Brain microvascular endothelial cell (primary cell): ENCODE measurements at regions not wholly inside any gene's neighbourhood (a gene's known extent, or its start where the extent isn't known, plus 50 kb on each side); places are given as distances from the start of the nearest gene placed in this dataset.

ENCODE experiments used
- DNase-seq: peaks from one replicate; pipeline ENCODE4 v3.0.0-alpha.2; 2020
- H3K27ac ChIP-seq: fragments of 250-450 bp; sonication (Bioruptor Pico); 2 replicates; pipeline ENCODE4 v1.5.1; 2020; ENCODE audit warnings: mild to moderate bottlenecking, moderate library complexity
- H3K27me3 ChIP-seq: fragments of 250-450 bp; sonication (Bioruptor Pico); replicated peaks from 2 replicates; pipeline ENCODE4 v1.5.1; 2020; ENCODE audit warnings: mild to moderate bottlenecking
- H3K36me3 ChIP-seq: fragments of 250-450 bp; sonication (Bioruptor Pico); replicated peaks from 2 replicates; pipeline ENCODE4 v1.5.1; 2020; ENCODE audit warnings: mild to moderate bottlenecking
- H3K4me3 ChIP-seq: 2 replicates; pipeline ENCODE4 v1.5.1; 2011; ENCODE audit warnings: low read depth, mild to moderate bottlenecking, control low read depth, low read length, moderate library complexity
- in situ Hi-C: cut with HindIII; loops from 2 replicates; pipeline ENCODE4 v1.10.0; 2017; ENCODE audit warnings: low sequenced_read_pairs, low pct_ligation_motif_present
- TF ChIP-seq, protein P1 (sequence below): IDR thresholded peaks from 2 replicates; pipeline ENCODE4 v1.5.1; 2011; ENCODE audit warnings: low read depth, mild to moderate bottlenecking, moderate library complexity, low read length, control low read depth, inconsistent platforms; ENCODE audit errors: missing control alignments

- Histone ChIP-seq H3K27ac (no peak overlapping the region), H3K27me3 (no peaks in the 10 kb centered on the region), H3K36me3 (no peaks in the 10 kb centered on the region), H3K4me3 (no peak overlapping the region)
- TF ChIP-seq, protein P1, sequence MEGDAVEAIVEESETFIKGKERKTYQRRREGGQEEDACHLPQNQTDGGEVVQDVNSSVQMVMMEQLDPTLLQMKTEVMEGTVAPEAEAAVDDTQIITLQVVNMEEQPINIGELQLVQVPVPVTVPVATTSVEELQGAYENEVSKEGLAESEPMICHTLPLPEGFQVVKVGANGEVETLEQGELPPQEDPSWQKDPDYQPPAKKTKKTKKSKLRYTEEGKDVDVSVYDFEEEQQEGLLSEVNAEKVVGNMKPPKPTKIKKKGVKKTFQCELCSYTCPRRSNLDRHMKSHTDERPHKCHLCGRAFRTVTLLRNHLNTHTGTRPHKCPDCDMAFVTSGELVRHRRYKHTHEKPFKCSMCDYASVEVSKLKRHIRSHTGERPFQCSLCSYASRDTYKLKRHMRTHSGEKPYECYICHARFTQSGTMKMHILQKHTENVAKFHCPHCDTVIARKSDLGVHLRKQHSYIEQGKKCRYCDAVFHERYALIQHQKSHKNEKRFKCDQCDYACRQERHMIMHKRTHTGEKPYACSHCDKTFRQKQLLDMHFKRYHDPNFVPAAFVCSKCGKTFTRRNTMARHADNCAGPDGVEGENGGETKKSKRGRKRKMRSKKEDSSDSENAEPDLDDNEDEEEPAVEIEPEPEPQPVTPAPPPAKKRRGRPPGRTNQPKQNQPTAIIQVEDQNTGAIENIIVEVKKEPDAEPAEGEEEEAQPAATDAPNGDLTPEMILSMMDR: no peak
- in situ Hi-C loops: no loop called here
- no peak for DNase-seq
Measured at GRCh38 chr14:98341211-98341610, 930.8 kb downstream of the BCL11B start.

DNA sequence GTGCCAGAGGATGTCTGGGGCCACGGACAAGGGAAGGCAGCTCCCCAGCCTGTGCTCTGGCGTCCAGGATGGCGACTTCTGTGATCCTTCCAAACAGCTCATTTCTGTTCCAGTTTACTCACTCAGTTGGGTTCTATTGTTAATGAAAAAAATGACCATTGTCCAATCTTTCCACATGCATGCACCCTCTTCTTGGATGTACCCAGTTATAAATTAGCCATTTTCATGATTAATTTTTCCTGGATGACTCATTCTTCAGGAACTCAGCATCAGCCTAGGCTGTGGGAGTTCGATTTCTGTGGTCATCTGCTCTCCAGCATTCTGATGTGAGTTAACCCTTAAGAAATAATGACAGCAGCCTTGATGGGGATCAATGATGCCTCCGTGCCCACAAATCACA is 926.8 kb downstream of the BCL11B start:
- no peak overlapping the region for H3K4me3 ChIP-seq
- H3K36me3 ChIP-seq: no peaks in the 10 kb centered on the region
- in situ Hi-C loops: no loop called here
- H3K27ac ChIP-seq: no peak overlapping the region
- no peak for DNase-seq
- TF ChIP-seq, protein P1: no peak
- H3K27me3 ChIP-seq: no peaks in the 10 kb centered on the region

DNA sequence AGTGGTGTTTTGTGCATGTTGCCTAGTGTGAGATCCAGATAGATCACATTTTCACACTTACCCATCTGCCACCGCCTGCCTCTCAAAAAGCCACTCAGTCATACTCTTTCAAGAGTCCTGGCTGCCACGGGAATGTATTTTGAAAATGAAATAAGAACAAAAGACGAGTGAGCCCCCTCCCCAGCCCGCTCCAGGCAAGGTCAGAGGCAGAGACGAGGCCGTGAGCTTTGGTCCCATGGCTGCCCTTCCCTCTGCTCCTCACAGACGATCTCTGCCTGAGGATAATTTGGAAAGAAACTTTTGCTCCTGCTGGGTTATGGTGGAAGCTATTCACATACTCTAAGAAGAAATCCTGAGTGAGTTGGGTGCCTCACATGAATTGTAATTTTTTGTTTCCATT is 924.3 kb downstream of the BCL11B start:
- H3K27ac ChIP-seq: no peak overlapping the region
- no peak overlapping the region for H3K4me3 ChIP-seq
- DNase-seq: no peak
- H3K36me3 ChIP-seq: no peaks in the 10 kb centered on the region
- TF ChIP-seq, protein P1: no peak
- H3K27me3 ChIP-seq: no peaks in the 10 kb centered on the region
- in situ Hi-C loops: no loop called here

GRCh38 chr14:98348505-98348904 is 923.5 kb downstream of the BCL11B start:
- DNase-seq: no peak
- no peaks in the 10 kb centered on the region for H3K27me3 ChIP-seq
- no peak overlapping the region for H3K4me3 ChIP-seq
- TF ChIP-seq, protein P1: no peak
- in situ Hi-C loops: no loop called here
- no peak overlapping the region for H3K27ac ChIP-seq
- H3K36me3 ChIP-seq: no peaks in the 10 kb centered on the region

DNA sequence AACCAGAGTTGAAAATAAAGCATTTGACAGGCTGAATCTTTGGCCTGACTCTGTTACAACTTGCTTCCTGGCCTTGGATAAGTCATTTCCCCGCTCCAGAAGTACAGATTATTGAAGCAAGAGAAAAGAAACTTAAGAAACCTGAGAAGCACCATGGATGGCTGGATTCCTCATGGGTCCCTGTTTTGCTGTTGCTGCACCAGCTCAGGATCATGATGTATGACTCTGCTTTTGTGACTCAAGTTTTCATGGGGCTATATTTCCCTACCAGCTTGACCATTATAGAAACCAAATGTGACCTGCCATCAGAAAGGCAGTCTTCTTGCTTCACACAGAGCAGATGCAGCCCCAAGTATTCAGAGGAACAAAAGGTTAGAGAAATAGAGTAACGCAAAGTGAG is 921.8 kb downstream of the BCL11B start:
- TF ChIP-seq, protein P1: no peak
- Histone ChIP-seq H3K36me3 (no peaks in the 10 kb centered on the region), H3K27me3 (no peaks in the 10 kb centered on the region), H3K27ac (no peak overlapping the region), H3K4me3 (no peak overlapping the region)
- DNase-seq: no peak
- in situ Hi-C loops: no loop called here

GRCh38 chr14:98364961-98365360 is 907.0 kb downstream of the BCL11B start:
- in situ Hi-C loops: no loop called here
- DNase-seq: no peak
- H3K4me3 ChIP-seq: no peak overlapping the region
- TF ChIP-seq, protein P1: no peak
- H3K36me3 ChIP-seq: no peaks in the 10 kb centered on the region
- no peaks in the 10 kb centered on the region for H3K27me3 ChIP-seq
- H3K27ac ChIP-seq: no peak overlapping the region
